ENCODE measurements at regions not wholly inside any gene's neighbourhood (a gene's known extent, or its start where the extent isn't known, plus 50 kb on each side); places are given as distances from the start of the nearest gene placed in this dataset.

GRCh38 chr7:9250876-9251275, 817.5 kb downstream of the NXPH1 start:
- no peak for TF ChIP-seq EGR2 (tag by site-specific recombination; IDR thresholded peaks at IDR 0.05; ENCODE audit: low read depth)
- TF ChIP-seq ZFHX2 (tag by site-specific recombination; conservative IDR thresholded peaks at IDR 0.05), result no peak
- no peak for TF ChIP-seq ZBTB6 (tag by site-specific recombination; IDR thresholded peaks at IDR 0.05)
- TF ChIP-seq ZNF423 (tag by site-specific recombination; IDR thresholded peaks at IDR 0.05), result no peak
- TF ChIP-seq ZNF513 (tag by site-specific recombination; IDR thresholded peaks at IDR 0.05), result no peak
- TF ChIP-seq ZNF530 (tag by site-specific recombination; IDR thresholded peaks at IDR 0.05; ENCODE audit: low read depth), result no peak
- no peak for TF ChIP-seq ZNF777 (tag by site-specific recombination; IDR thresholded peaks at IDR 0.05; ENCODE audit: borderline replicate concordance)
- no peak for TF ChIP-seq ZNF37A (tag by site-specific recombination; IDR thresholded peaks at IDR 0.05)
- TF ChIP-seq ZNF837 (tag by site-specific recombination; IDR thresholded peaks at IDR 0.05), result no peak
- TF ChIP-seq ELK4 (IDR thresholded peaks at IDR 0.05; ENCODE audit: borderline replicate concordance, low read depth, low read length), result no peak
- no peak for TF ChIP-seq ZNF248 (tag by site-specific recombination; IDR thresholded peaks at IDR 0.05)
- no peak for TF ChIP-seq SETDB1 (IDR thresholded peaks at IDR 0.05; ENCODE audit: insufficient read length, low read length)
- no peak for TF ChIP-seq GLIS2 (tag by site-specific recombination; IDR thresholded peaks at IDR 0.05)
- TF ChIP-seq ZNF184 (tag by site-specific recombination; IDR thresholded peaks at IDR 0.05), result no peak
- TF ChIP-seq KLF17 (tag by site-specific recombination; IDR thresholded peaks at IDR 0.05), result no peak
- no peak for TF ChIP-seq ZNF280C (tag by site-specific recombination; IDR thresholded peaks at IDR 0.05)
- no peak for TF ChIP-seq ZSCAN18 (tag by site-specific recombination; IDR thresholded peaks at IDR 0.05)
- TF ChIP-seq HOXA7 (CRISPR knock-in tag; IDR thresholded peaks at IDR 0.05; ENCODE audit: borderline replicate concordance), result no peak
- TF ChIP-seq ZNF704 (tag by site-specific recombination; IDR thresholded peaks at IDR 0.05), result no peak
- H3K4me1 ChIP-seq (ENCODE audit: control insufficient read depth, insufficient read depth, low read length), result no peaks in the 10 kb centered on the region
- CTCF ChIA-PET, result no interaction called here
- no peak overlapping the region for H3K4me3 ChIP-seq (ENCODE audit: low read depth, low read length)
- H3K27ac ChIP-seq (ENCODE audit: extremely low read depth, low read depth, low read length), result no peak overlapping the region
- H3K9me3 ChIP-seq (ENCODE audit: control insufficient read depth, insufficient read depth, low read depth, low read length), result no peaks in the 10 kb centered on the region
- no peaks in the 10 kb centered on the region for H3K36me3 ChIP-seq (ENCODE audit: control insufficient read depth in 2 of 2, insufficient read depth in 1 of 2, low read length in 2 of 2)
- POLR2A ChIA-PET, result no interaction called here

All from HEK293 (cell line).